ENCODE measurements at regions not wholly inside any gene's neighbourhood (a gene's known extent, or its start where the extent isn't known, plus 50 kb on each side); places are given as distances from the start of the nearest gene placed in this dataset.

GRCh38 chr6:138017166-138017757 lies 90.0 kb downstream of the PERP start:
- TF ChIP-seq, protein P1, sequence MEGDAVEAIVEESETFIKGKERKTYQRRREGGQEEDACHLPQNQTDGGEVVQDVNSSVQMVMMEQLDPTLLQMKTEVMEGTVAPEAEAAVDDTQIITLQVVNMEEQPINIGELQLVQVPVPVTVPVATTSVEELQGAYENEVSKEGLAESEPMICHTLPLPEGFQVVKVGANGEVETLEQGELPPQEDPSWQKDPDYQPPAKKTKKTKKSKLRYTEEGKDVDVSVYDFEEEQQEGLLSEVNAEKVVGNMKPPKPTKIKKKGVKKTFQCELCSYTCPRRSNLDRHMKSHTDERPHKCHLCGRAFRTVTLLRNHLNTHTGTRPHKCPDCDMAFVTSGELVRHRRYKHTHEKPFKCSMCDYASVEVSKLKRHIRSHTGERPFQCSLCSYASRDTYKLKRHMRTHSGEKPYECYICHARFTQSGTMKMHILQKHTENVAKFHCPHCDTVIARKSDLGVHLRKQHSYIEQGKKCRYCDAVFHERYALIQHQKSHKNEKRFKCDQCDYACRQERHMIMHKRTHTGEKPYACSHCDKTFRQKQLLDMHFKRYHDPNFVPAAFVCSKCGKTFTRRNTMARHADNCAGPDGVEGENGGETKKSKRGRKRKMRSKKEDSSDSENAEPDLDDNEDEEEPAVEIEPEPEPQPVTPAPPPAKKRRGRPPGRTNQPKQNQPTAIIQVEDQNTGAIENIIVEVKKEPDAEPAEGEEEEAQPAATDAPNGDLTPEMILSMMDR (IDR thresholded peaks at IDR 0.05 in 4 of 5, conservative IDR thresholded peaks at IDR 0.05 in 1 of 5) = no peak
- no peak for TF ChIP-seq POLR2A (IDR thresholded peaks at IDR 0.05)
